NCI-H1092 treated with DMSO at 0.1 percent for 48 hours (cell line): ENCODE measurements at regions not wholly inside any gene's neighbourhood (a gene's known extent, or its start where the extent isn't known, plus 50 kb on each side); places are given as distances from the start of the nearest gene placed in this dataset.
"Not testable (repeated sequence)": the region's sequence is repeated elsewhere in the genome, so short reads cannot be mapped to it uniquely, and the experiment has no call there.

Experiments
- DNase-seq: peaks from one replicate; lab custom pipeline; 2025; lab: John Stamatoyannopoulos, UW

- DNase-seq = no peak
Observed at GRCh38 chr18:71242981-71243380, 954.1 kb downstream of the SOCS6 start.

- no peak for DNase-seq
Observed at GRCh38 chr18:71238974-71239624, 950.3 kb downstream of the SOCS6 start.

GRCh38 chr18:71237641-71238040 lies 948.8 kb downstream of the SOCS6 start:
- DNase-seq = no peak

GRCh38 chr18:71233177-71233576 lies 944.3 kb downstream of the SOCS6 start:
- DNase-seq = no peak

- no peak for DNase-seq
Observed at GRCh38 chr18:71223486-71223885, 934.6 kb downstream of the SOCS6 start.

GRCh38 chr18:71221405-71221804 lies 932.6 kb downstream of the SOCS6 start:
- no peak for DNase-seq

- DNase-seq = not testable (repeated sequence)
Observed at GRCh38 chr18:71212739-71213138, 923.9 kb downstream of the SOCS6 start.

GRCh38 chr18:71212222-71212621 lies 923.4 kb downstream of the SOCS6 start:
- DNase-seq = no peak

GRCh38 chr18:71209944-71210343 lies 921.1 kb downstream of the SOCS6 start:
- DNase-seq = no peak

- DNase-seq = no peak
Observed at GRCh38 chr18:71194438-71194837, 905.6 kb downstream of the SOCS6 start.

GRCh38 chr18:71189581-71189980 lies 900.7 kb downstream of the SOCS6 start:
- DNase-seq = no peak

- no peak for DNase-seq
Observed at GRCh38 chr18:71168557-71169145, 879.8 kb downstream of the SOCS6 start.

GRCh38 chr18:71136487-71136886 lies 847.6 kb downstream of the SOCS6 start:
- DNase-seq = no peak

- DNase-seq = no peak
Observed at GRCh38 chr18:71134122-71134521, 845.3 kb downstream of the SOCS6 start.

GRCh38 chr18:71131918-71132317 lies 843.1 kb downstream of the SOCS6 start:
- DNase-seq = no peak

GRCh38 chr18:71130351-71130750 lies 841.5 kb downstream of the SOCS6 start:
- no peak for DNase-seq

- no peak for DNase-seq
Observed at GRCh38 chr18:71125581-71125980, 836.7 kb downstream of the SOCS6 start.

- no peak for DNase-seq
Observed at GRCh38 chr18:71116535-71116934, 827.7 kb downstream of the SOCS6 start.

GRCh38 chr18:71115261-71115660 lies 826.4 kb downstream of the SOCS6 start:
- DNase-seq = no peak

GRCh38 chr18:71114550-71115210 lies 825.8 kb downstream of the SOCS6 start:
- no peak for DNase-seq

GRCh38 chr18:71107244-71107643 lies 818.4 kb downstream of the SOCS6 start:
- no peak for DNase-seq

- no peak for DNase-seq
Observed at GRCh38 chr18:71106701-71107100, 817.9 kb downstream of the SOCS6 start.

- DNase-seq = no peak
Observed at GRCh38 chr18:71105994-71106546, 817.2 kb downstream of the SOCS6 start.
